T-helper 1 cell (primary cell): ENCODE measurements at regions not wholly inside any gene's neighbourhood (a gene's known extent, or its start where the extent isn't known, plus 50 kb on each side); places are given as distances from the start of the nearest gene placed in this dataset.
A peak's percentile ranks its signal among the peaks of the same experiment; 100 is the strongest.

Experiments
- DNase-seq, 5 donors: peaks; one replicate each; pipeline ENCODE4 v3.0.0-alpha.2; 2012 to 2020

- DNase-seq, result no peak
These were observed 356.5 kb upstream of the ATP2B1 start for GRCh38 chr12:90064852-90065801.

GRCh38 chr12:90062799-90063198 is 354.2 kb upstream of the ATP2B1 start:
- DNase-seq, result no peak

GRCh38 chr12:90061809-90062208 is 353.2 kb upstream of the ATP2B1 start:
- no peak for DNase-seq

- DNase-seq, result no peak
These were observed 351.4 kb upstream of the ATP2B1 start for GRCh38 chr12:90060031-90060430.

- DNase-seq, result no peak
These were observed 350.1 kb upstream of the ATP2B1 start for GRCh38 chr12:90058704-90059103.

GRCh38 chr12:90055071-90055470 is 346.4 kb upstream of the ATP2B1 start:
- DNase-seq, result no peak

GRCh38 chr12:90048918-90049317 is 340.3 kb upstream of the ATP2B1 start:
- DNase-seq, result no peak

- DNase-seq, result no peak
These were observed 336.9 kb upstream of the ATP2B1 start for GRCh38 chr12:90045559-90045958.

GRCh38 chr12:90044069-90044468 is 335.4 kb upstream of the ATP2B1 start:
- no peak for DNase-seq

- DNase-seq, result peak in 1 of 5 donors; percentile 67
These were observed 334.4 kb upstream of the ATP2B1 start for GRCh38 chr12:90042920-90043641.

- no peak for DNase-seq
These were observed 329.7 kb upstream of the ATP2B1 start for GRCh38 chr12:90038289-90038688.

GRCh38 chr12:90037740-90038139 is 329.1 kb upstream of the ATP2B1 start:
- no peak for DNase-seq

- peak in 1 of 5 donors; percentile 30 for DNase-seq
These were observed 328.0 kb upstream of the ATP2B1 start for GRCh38 chr12:90036637-90037036.

GRCh38 chr12:90030726-90031125 is 322.1 kb upstream of the ATP2B1 start:
- DNase-seq, result no peak

- DNase-seq, result no peak
These were observed 320.7 kb upstream of the ATP2B1 start for GRCh38 chr12:90029317-90029716.

GRCh38 chr12:90028635-90029051 is 320.0 kb upstream of the ATP2B1 start:
- DNase-seq, result peak in 1 of 5 donors; percentile 16

GRCh38 chr12:90027889-90028634 is 319.4 kb upstream of the ATP2B1 start:
- no peak for DNase-seq

- no peak for DNase-seq
These were observed 318.4 kb upstream of the ATP2B1 start for GRCh38 chr12:90027041-90027440.

GRCh38 chr12:90026516-90026915 is 317.9 kb upstream of the ATP2B1 start:
- no peak for DNase-seq

- no peak for DNase-seq
These were observed 315.6 kb upstream of the ATP2B1 start for GRCh38 chr12:90024262-90024661.

GRCh38 chr12:90023207-90023900 is 314.7 kb upstream of the ATP2B1 start:
- no peak for DNase-seq

GRCh38 chr12:90021795-90022440 is 313.3 kb upstream of the ATP2B1 start:
- no peak for DNase-seq
